Endometrial microvascular endothelial cells (primary cell): ENCODE measurements at regions not wholly inside any gene's neighbourhood (a gene's known extent, or its start where the extent isn't known, plus 50 kb on each side); places are given as distances from the start of the nearest gene placed in this dataset.

Experiments
- in situ Hi-C: cut with HindIII; loops from 2 replicates; pipeline ENCODE4 v1.10.0; 2017; ENCODE audit warnings: low sequenced_read_pairs, low pct_unique_long_range_greater_than_20kb; ENCODE audit errors: inconsistent ontology term

- in situ Hi-C loops = no loop called here
Observed at GRCh38 chr22:49258107-49259010, 569.3 kb downstream of the BRD1 start.

- in situ Hi-C loops = no loop called here
Observed at GRCh38 chr22:49257551-49257961, 570.1 kb downstream of the BRD1 start.

- in situ Hi-C loops = no loop called here
Observed at GRCh38 chr22:49255741-49256318, 571.8 kb downstream of the BRD1 start.

GRCh38 chr22:49255154-49255553, 572.5 kb downstream of the BRD1 start:
- in situ Hi-C loops = no loop called here

GRCh38 chr22:49253656-49254055, 574.0 kb downstream of the BRD1 start:
- in situ Hi-C loops = no loop called here

- in situ Hi-C loops = no loop called here
Observed at GRCh38 chr22:49251371-49251770, 576.3 kb downstream of the BRD1 start.

GRCh38 chr22:49247194-49247924, 580.3 kb downstream of the BRD1 start:
- in situ Hi-C loops = no loop called here

- in situ Hi-C loops = no loop called here
Observed at GRCh38 chr22:49244466-49245420, 582.9 kb downstream of the BRD1 start.

- in situ Hi-C loops = no loop called here
Observed at GRCh38 chr22:49243965-49244364, 583.7 kb downstream of the BRD1 start.

- in situ Hi-C loops = no loop called here
Observed at GRCh38 chr22:49243335-49243734, 584.3 kb downstream of the BRD1 start.

GRCh38 chr22:49242480-49242879, 585.2 kb downstream of the BRD1 start:
- in situ Hi-C loops = no loop called here

GRCh38 chr22:49241174-49241851, 586.4 kb downstream of the BRD1 start:
- in situ Hi-C loops = no loop called here

- in situ Hi-C loops = no loop called here
Observed at GRCh38 chr22:49240472-49240871, 587.2 kb downstream of the BRD1 start.

GRCh38 chr22:49240016-49240380, 587.7 kb downstream of the BRD1 start:
- in situ Hi-C loops = no loop called here

GRCh38 chr22:49239264-49240015, 588.2 kb downstream of the BRD1 start:
- in situ Hi-C loops = no loop called here

- in situ Hi-C loops = no loop called here
Observed at GRCh38 chr22:49238181-49239141, 589.2 kb downstream of the BRD1 start.

GRCh38 chr22:49237703-49238102, 590.0 kb downstream of the BRD1 start:
- in situ Hi-C loops = no loop called here
